Karpas-422 (cell line): ENCODE measurements at regions not wholly inside any gene's neighbourhood (a gene's known extent, or its start where the extent isn't known, plus 50 kb on each side); places are given as distances from the start of the nearest gene placed in this dataset.
A peak's percentile ranks its signal among the peaks of the same experiment; 100 is the strongest.
"Not testable (repeated sequence)": the region's sequence is repeated elsewhere in the genome, so short reads cannot be mapped to it uniquely, and the experiment has no call there.

ENCODE experiments used
- DNase-seq: peaks from one replicate; pipeline ENCODE4 v3.0.0-alpha.2; 2015
- H2AFZ ChIP-seq: fragments of 200-600 bp; sonication (generic); 2 replicates; pipeline ENCODE4 v1.6.1; 2014; ENCODE audit warnings: antibody characterized with exemption, low read length, mixed read lengths
- H3K27ac ChIP-seq: fragments of 200-600 bp; sonication (generic); 2 replicates; pipeline ENCODE4 v1.5.1; 2014; ENCODE audit warnings: mild to moderate bottlenecking, low read length, moderate library complexity
- H3K27me3 ChIP-seq: fragments of 200-600 bp; sonication (generic); 2 replicates; pipeline ENCODE4 v1.6.1; 2014; ENCODE audit warnings: low read length, mixed read lengths
- H3K36me3 ChIP-seq: fragments of 200-600 bp; sonication (generic); 2 replicates; pipeline ENCODE4 v1.6.1; 2014; ENCODE audit warnings: low read length, mixed read lengths; ENCODE audit not compliant: insufficient read depth
- H3K4me1 ChIP-seq: fragments of 200-600 bp; sonication (generic); 2 replicates; pipeline ENCODE4 v1.6.1; 2014; ENCODE audit warnings: mild to moderate bottlenecking, low read length, mixed read lengths
- H3K4me2 ChIP-seq: fragments of 200-600 bp; sonication (generic); 2 replicates; pipeline ENCODE4 v1.6.1; 2014; ENCODE audit warnings: low read length, low read depth, mild to moderate bottlenecking; ENCODE audit not compliant: poor library complexity, severe bottlenecking
- H3K4me3 ChIP-seq: fragments of 200-600 bp; sonication (generic); 2 replicates; pipeline ENCODE4 v1.5.1; 2014; ENCODE audit warnings: mild to moderate bottlenecking, antibody characterized with exemption, low read length, mixed read lengths
- H3K79me2 ChIP-seq: fragments of 200-600 bp; sonication (generic); 2 replicates; pipeline ENCODE4 v1.6.1; 2014; ENCODE audit warnings: mild to moderate bottlenecking, low read length, mixed read lengths
- H3K9ac ChIP-seq: fragments of 200-600 bp; sonication (generic); 2 replicates; pipeline ENCODE4 v1.6.0; 2014; ENCODE audit warnings: low read length
- H3K9me2 ChIP-seq: fragments of 200-600 bp; sonication (generic), shearing (Covaris generic); replicated peaks from 2 replicates; pipeline ENCODE4 v1.6.0; 2014; ENCODE audit warnings: mild to moderate bottlenecking, low read length, moderate library complexity; ENCODE audit not compliant: insufficient read depth
- H3K9me3 ChIP-seq: fragments of 300-700, 200-600 bp; sonication (generic); 2 replicates; pipeline ENCODE4 v1.6.1; 2014; ENCODE audit warnings: low read length, mixed read lengths
- H4K20me1 ChIP-seq: fragments of 200-600 bp; sonication (generic); 2 replicates; pipeline ENCODE4 v1.6.1; 2014; ENCODE audit warnings: mild to moderate bottlenecking, antibody characterized with exemption, low read length, low read depth; ENCODE audit not compliant: insufficient read depth

DNA sequence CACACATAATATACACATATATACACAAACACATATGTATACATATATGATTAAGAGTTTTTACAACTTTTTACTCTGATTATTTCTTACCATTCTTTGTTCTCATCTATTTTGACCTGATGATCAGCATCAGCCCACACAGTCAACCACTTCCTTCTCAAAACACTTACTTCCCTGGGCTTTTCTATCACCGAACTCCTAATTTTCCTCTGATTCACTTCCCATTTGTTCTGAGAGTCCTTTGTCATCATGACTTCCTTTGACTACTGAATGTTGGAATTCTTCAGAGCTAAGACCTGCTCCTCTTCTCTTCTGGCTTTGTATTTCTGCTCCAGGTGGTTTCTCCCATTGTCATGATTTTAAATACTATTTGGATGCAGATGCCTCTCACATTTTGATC, 209.5 kb upstream of the AFF2 start:
- no peaks in the 10 kb centered on the region for H3K27me3 ChIP-seq
- no peaks in the 10 kb centered on the region for H3K9me3 ChIP-seq
- H2AFZ ChIP-seq, result no peak overlapping the region
- H3K4me2 ChIP-seq, result no peak overlapping the region
- no peak overlapping the region for H3K9ac ChIP-seq
- H3K4me3 ChIP-seq, result no peak overlapping the region
- no peak overlapping the region for H3K27ac ChIP-seq
- H3K36me3 ChIP-seq, result no peaks in the 10 kb centered on the region
- H3K79me2 ChIP-seq, result no peaks in the 10 kb centered on the region
- no peaks in the 10 kb centered on the region for H3K4me1 ChIP-seq
- no peak for DNase-seq
- no peaks in the 10 kb centered on the region; the same call in 1 of the 2 replicates for H3K9me2 ChIP-seq
- H4K20me1 ChIP-seq, result no peaks in the 10 kb centered on the region

- H3K27ac ChIP-seq, result no peak overlapping the region
These were observed 201.7 kb upstream of the AFF2 start for GRCh38 chrX:148298737-148299136.

GRCh38 chrX:148305214-148305613, 195.2 kb upstream of the AFF2 start:
- not testable (repeated sequence) for H2AFZ ChIP-seq, H3K27ac ChIP-seq, H3K9ac ChIP-seq, H4K20me1 ChIP-seq, H3K36me3 ChIP-seq, DNase-seq, H3K27me3 ChIP-seq, H3K4me2 ChIP-seq, H3K79me2 ChIP-seq, H3K4me3 ChIP-seq, H3K9me2 ChIP-seq, H3K9me3 ChIP-seq
- H3K4me1 ChIP-seq, result peaks cover 27% of the 10 kb centered on the region

More at GRCh38 chrX:148298737-148299136, 201.7 kb upstream of the AFF2 start:
- Histone ChIP-seq H3K9me3 (no peaks in the 10 kb centered on the region), H3K9ac (no peak overlapping the region), H2AFZ (no peak overlapping the region), H3K4me1 (no peaks in the 10 kb centered on the region), H3K9me2 (no peaks in the 10 kb centered on the region; the same call in 1 of the 2 replicates), H3K79me2 (no peaks in the 10 kb centered on the region), H3K4me3 (no peak overlapping the region), H3K36me3 (no peaks in the 10 kb centered on the region), H4K20me1 (no peaks in the 10 kb centered on the region), H3K4me2 (no peak overlapping the region), H3K27me3 (no peaks in the 10 kb centered on the region)
- DNase-seq, result no peak

GRCh38 chrX:148309413-148309812, 191.0 kb upstream of the AFF2 start:
- no peaks in the 10 kb centered on the region for H3K27me3 ChIP-seq
- H3K4me1 ChIP-seq, result peaks cover 60% of the 10 kb centered on the region
- DNase-seq, result no peak
- no peaks in the 10 kb centered on the region for H3K36me3 ChIP-seq
- H3K27ac ChIP-seq, result peak overlapping the region; percentile 94
- H3K79me2 ChIP-seq, result no peaks in the 10 kb centered on the region
- H4K20me1 ChIP-seq, result no peaks in the 10 kb centered on the region
- no peak overlapping the region for H3K4me2 ChIP-seq
- no peaks in the 10 kb centered on the region for H3K9me3 ChIP-seq
- no peaks in the 10 kb centered on the region for H3K9me2 ChIP-seq
- no peak overlapping the region for H3K9ac ChIP-seq
- H3K4me3 ChIP-seq, result no peak overlapping the region
- no peak overlapping the region for H2AFZ ChIP-seq

- H3K4me3 ChIP-seq, result peak overlapping the region; percentile 14; the same call in 1 of the 2 replicates
- peak overlapping the region; percentile 10 for H2AFZ ChIP-seq
- H3K9ac ChIP-seq, result peak overlapping the region; percentile 54
- no peaks in the 10 kb centered on the region; the same call in 1 of the 2 replicates for H3K36me3 ChIP-seq
- H3K27ac ChIP-seq, result peak overlapping the region; percentile 94
- H3K4me2 ChIP-seq, result peak overlapping the region; percentile 24
- H3K4me1 ChIP-seq, result peaks cover 69% of the 10 kb centered on the region
- H3K27me3 ChIP-seq, result no peaks in the 10 kb centered on the region
- no peaks in the 10 kb centered on the region for H3K9me3 ChIP-seq
- no peaks in the 10 kb centered on the region for H3K9me2 ChIP-seq
- H4K20me1 ChIP-seq, result no peaks in the 10 kb centered on the region
- peak; percentile 72 for DNase-seq
- H3K79me2 ChIP-seq, result no peaks in the 10 kb centered on the region
These were observed 189.8 kb upstream of the AFF2 start for GRCh38 chrX:148310426-148311165.

- peak overlapping the region; percentile 10 for H2AFZ ChIP-seq
- no peaks in the 10 kb centered on the region for H4K20me1 ChIP-seq
- no peaks in the 10 kb centered on the region for H3K79me2 ChIP-seq
- no peaks in the 10 kb centered on the region for H3K9me3 ChIP-seq
- H3K9ac ChIP-seq, result peak overlapping the region; percentile 54
- H3K36me3 ChIP-seq, result no peaks in the 10 kb centered on the region; the same call in 1 of the 2 replicates
- H3K9me2 ChIP-seq, result no peaks in the 10 kb centered on the region
- H3K27me3 ChIP-seq, result no peaks in the 10 kb centered on the region
- peaks cover 66% of the 10 kb centered on the region for H3K4me1 ChIP-seq
- H3K4me2 ChIP-seq, result peak overlapping the region; percentile 24
- DNase-seq, result peak; percentile 74
- H3K27ac ChIP-seq, result peak overlapping the region; percentile 94
- 0 out of 2 replicates have a peak overlapping the region, but pooled peaks have one; percentile 15 for H3K4me3 ChIP-seq
These were observed 188.9 kb upstream of the AFF2 start for GRCh38 chrX:148311544-148311943.

GRCh38 chrX:148314876-148315275, 185.5 kb upstream of the AFF2 start:
- Histone ChIP-seq H3K4me2 (no peak overlapping the region), H2AFZ (0 out of 2 replicates have a peak overlapping the region, but pooled peaks have one; percentile 46), H3K9me2 (no peaks in the 10 kb centered on the region), H3K27ac (0 out of 2 replicates have a peak overlapping the region, but pooled peaks have one; percentile 19), H3K79me2 (no peaks in the 10 kb centered on the region), H3K9me3 (no peaks in the 10 kb centered on the region), H3K4me3 (no peak overlapping the region), H3K36me3 (no peaks in the 10 kb centered on the region; the same call in 1 of the 2 replicates), H3K9ac (no peak overlapping the region), H4K20me1 (no peaks in the 10 kb centered on the region), H3K4me1 (peaks cover 45% of the 10 kb centered on the region), H3K27me3 (no peaks in the 10 kb centered on the region)
- DNase-seq, result no peak

DNA sequence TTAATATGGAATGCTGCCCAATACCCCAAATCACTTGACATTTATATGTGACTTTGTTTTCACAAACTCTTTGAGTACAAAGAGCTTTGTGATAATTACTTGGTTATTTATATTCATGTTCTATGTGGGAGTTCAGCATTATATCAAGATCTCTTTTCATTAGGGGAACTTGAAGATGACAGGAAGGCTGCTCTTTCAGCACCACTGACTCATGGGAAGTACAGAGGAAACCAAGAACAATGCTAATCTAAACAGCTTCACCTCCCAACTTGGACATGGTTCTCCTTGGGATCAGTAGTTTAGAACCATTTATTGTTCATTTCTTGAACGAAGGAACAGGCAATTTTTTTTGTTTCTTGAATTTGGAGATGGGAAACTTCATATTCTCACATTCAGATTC, 184.0 kb upstream of the AFF2 start:
- Histone ChIP-seq H3K9me3 (no peaks in the 10 kb centered on the region), H3K27me3 (no peaks in the 10 kb centered on the region), H3K4me3 (no peak overlapping the region), H3K79me2 (no peaks in the 10 kb centered on the region), H3K36me3 (no peaks in the 10 kb centered on the region; the same call in 1 of the 2 replicates), H3K4me2 (no peak overlapping the region), H3K4me1 (peaks cover 29% of the 10 kb centered on the region), H4K20me1 (no peaks in the 10 kb centered on the region), H3K27ac (no peak overlapping the region), H3K9me2 (no peaks in the 10 kb centered on the region), H2AFZ (no peak overlapping the region; the same call in 1 of the 2 replicates), H3K9ac (no peak overlapping the region)
- no peak for DNase-seq
